ENCODE measurements at regions not wholly inside any gene's neighbourhood (a gene's known extent, or its start where the extent isn't known, plus 50 kb on each side); places are given as distances from the start of the nearest gene placed in this dataset.

DNA sequence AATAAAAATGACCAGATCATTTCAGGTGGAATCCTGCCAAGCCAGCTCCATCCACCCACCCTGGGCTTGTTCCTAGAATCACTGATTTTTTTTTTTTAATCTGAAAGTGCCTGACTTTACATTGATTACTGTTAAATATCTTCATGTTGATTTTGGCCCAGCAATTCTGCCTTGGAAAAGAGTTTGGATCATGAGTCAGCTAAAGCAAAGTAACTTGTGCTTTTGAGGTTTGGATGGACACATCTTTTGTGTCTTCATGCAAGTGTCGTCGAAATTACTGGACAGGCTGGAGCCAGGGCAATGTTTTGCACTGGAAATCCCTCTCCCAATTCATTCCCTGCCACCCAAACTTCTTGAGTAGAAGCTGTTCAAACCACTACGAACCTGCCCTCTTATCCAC, 164.0 kb upstream of the SYT13 start:
- H3K27me3 ChIP-seq (ENCODE audit: control insufficient read depth, insufficient read depth, low read length) = peaks cover 3% of the 10 kb centered on the region
- no peak overlapping the region for H3K4me3 ChIP-seq (ENCODE audit: low read depth, low read length)
- TF ChIP-seq, protein P1, sequence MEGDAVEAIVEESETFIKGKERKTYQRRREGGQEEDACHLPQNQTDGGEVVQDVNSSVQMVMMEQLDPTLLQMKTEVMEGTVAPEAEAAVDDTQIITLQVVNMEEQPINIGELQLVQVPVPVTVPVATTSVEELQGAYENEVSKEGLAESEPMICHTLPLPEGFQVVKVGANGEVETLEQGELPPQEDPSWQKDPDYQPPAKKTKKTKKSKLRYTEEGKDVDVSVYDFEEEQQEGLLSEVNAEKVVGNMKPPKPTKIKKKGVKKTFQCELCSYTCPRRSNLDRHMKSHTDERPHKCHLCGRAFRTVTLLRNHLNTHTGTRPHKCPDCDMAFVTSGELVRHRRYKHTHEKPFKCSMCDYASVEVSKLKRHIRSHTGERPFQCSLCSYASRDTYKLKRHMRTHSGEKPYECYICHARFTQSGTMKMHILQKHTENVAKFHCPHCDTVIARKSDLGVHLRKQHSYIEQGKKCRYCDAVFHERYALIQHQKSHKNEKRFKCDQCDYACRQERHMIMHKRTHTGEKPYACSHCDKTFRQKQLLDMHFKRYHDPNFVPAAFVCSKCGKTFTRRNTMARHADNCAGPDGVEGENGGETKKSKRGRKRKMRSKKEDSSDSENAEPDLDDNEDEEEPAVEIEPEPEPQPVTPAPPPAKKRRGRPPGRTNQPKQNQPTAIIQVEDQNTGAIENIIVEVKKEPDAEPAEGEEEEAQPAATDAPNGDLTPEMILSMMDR (IDR thresholded peaks at IDR 0.05; ENCODE audit: insufficient read depth, low read length, poor library complexity, severe bottlenecking) = no peak
- DNase-seq (ENCODE audit: low read depth) = no peak
- H3K36me3 ChIP-seq (ENCODE audit: control insufficient read depth, insufficient read depth, low read length) = no peaks in the 10 kb centered on the region

DNA sequence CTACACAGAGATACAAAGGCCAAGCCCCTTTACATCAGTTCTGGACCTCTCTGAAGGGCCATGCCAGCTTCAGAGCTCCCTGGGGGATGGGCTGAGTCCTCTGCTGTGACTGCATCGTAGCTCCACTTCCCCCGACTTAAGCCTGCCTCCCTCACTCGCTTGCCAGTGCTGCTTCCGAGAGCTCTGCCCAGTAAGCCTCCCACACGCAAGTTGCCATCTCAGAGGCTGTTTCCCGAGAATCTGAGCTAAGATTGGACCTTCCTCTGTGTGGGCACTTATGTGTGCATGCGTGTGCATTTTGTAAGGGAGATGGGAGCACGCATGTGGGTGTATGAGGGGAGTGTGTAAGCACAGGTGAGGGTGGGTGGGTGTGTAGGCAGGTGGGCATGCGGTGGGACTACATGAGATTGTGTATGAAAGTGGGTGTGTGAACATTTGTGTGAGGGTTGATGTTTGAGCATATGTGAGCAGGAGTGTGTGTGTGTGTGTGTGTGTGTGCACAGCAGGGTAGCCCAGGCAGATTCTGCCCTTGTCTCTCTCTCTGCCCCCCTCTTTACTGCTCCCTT, 163.0 kb upstream of the SYT13 start:
- Histone ChIP-seq H3K36me3 (ENCODE audit: control insufficient read depth, insufficient read depth, low read length) (no peaks in the 10 kb centered on the region), H3K27me3 (ENCODE audit: control insufficient read depth, insufficient read depth, low read length) (peaks cover 3% of the 10 kb centered on the region), H3K4me3 (ENCODE audit: low read depth, low read length) (no peak overlapping the region)
- no peak for DNase-seq (ENCODE audit: low read depth)
- TF ChIP-seq, protein P1 (IDR thresholded peaks at IDR 0.05; ENCODE audit: insufficient read depth, low read length, poor library complexity, severe bottlenecking) = no peak

DNA sequence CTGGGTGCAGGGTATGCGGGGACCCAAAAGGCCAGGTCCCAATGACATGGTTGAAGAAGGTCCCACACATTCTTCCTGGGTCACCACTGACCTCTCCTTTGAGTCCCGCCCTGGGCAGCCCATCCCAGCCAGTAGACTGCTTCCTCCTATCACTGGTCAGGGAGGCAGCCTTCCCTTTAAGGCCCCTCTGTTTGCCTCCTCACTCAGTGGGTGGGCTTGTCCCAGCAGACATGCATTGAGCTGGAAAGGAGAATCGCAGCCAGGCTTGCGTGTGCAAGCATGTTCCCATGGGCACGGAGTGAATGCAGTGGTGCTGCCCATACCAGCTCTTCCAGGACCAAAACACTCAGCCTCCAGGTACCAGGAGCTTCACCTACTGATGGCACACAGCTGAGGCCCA, 162.4 kb upstream of the SYT13 start:
- TF ChIP-seq, protein P1 (IDR thresholded peaks at IDR 0.05; ENCODE audit: insufficient read depth, low read length, poor library complexity, severe bottlenecking) = no peak
- no peak for DNase-seq (ENCODE audit: low read depth)
- no peaks in the 10 kb centered on the region for H3K36me3 ChIP-seq (ENCODE audit: control insufficient read depth, insufficient read depth, low read length)
- no peak overlapping the region for H3K4me3 ChIP-seq (ENCODE audit: low read depth, low read length)
- H3K27me3 ChIP-seq (ENCODE audit: control insufficient read depth, insufficient read depth, low read length) = peaks cover 3% of the 10 kb centered on the region

DNA sequence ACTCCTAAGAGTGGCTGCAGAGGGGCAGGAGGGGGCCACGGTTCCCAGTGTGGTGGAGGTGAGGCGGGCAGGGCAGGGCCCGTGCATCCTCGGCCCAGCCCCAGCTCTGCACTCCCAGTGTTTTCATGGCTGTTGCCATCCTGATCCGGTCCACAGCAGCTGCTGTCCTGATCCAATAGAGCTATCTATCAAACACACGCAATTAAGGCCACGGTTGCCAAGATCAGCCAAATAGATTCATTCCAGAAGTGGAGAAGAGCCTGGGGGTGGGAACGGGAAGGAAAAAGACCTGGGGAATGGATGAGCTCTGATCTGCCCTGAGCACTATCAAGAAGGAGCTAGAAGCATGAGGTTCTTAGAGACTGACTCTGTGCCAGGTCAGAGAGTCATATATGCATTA, 160.9 kb upstream of the SYT13 start:
- DNase-seq (ENCODE audit: low read depth) = no peak
- H3K36me3 ChIP-seq (ENCODE audit: control insufficient read depth, insufficient read depth, low read length) = no peaks in the 10 kb centered on the region
- TF ChIP-seq, protein P1 (IDR thresholded peaks at IDR 0.05; ENCODE audit: insufficient read depth, low read length, poor library complexity, severe bottlenecking) = no peak
- peaks cover 3% of the 10 kb centered on the region for H3K27me3 ChIP-seq (ENCODE audit: control insufficient read depth, insufficient read depth, low read length)
- H3K4me3 ChIP-seq (ENCODE audit: low read depth, low read length) = no peak overlapping the region

DNA sequence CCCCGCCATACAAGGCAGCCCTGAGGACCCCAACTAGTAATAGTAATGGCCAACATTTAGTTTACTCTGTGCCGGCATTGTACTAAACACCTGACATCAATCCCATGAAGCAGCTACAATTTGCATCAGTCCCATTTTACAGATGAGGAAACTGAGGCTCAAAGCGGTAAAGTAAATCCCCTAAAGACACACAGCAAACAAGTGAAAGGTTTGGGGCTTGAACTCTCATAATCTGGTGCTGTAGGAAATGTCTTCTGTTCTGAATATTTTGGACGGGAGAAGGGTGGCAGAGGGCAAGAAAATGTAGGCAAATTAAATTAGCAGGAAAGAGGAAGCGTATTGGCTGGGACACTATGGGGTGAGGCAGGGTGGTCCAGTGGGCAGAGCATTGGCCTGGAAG, 160.3 kb upstream of the SYT13 start:
- Histone ChIP-seq H3K4me3 (ENCODE audit: low read depth, low read length) (no peak overlapping the region), H3K27me3 (ENCODE audit: control insufficient read depth, insufficient read depth, low read length) (peaks cover 3% of the 10 kb centered on the region), H3K36me3 (ENCODE audit: control insufficient read depth, insufficient read depth, low read length) (no peaks in the 10 kb centered on the region)
- no peak for DNase-seq (ENCODE audit: low read depth)
- TF ChIP-seq, protein P1 (IDR thresholded peaks at IDR 0.05; ENCODE audit: insufficient read depth, low read length, poor library complexity, severe bottlenecking) = no peak

DNA sequence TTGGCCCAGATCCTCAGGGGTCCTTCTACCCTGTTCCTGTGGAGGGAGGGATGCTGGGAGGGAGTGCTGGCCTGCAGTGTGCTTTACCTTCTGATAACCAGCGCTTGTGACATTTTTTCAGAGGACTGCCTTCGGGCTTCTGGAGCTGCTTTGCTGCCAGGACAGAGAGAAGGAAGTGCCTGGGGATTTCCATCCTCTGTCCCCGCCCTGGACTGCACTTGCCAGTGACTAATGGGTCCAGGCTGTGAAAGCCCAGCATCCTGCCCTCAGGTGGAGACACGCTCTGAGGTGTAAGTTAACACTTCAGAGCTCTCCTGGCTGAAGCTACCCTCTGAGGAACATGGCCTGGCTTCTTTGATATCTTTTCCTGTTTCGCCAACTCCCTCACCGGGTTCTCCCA, 158.7 kb upstream of the SYT13 start:
- TF ChIP-seq, protein P1 (IDR thresholded peaks at IDR 0.05; ENCODE audit: insufficient read depth, low read length, poor library complexity, severe bottlenecking) = no peak
- DNase-seq (ENCODE audit: low read depth) = no peak
- Histone ChIP-seq H3K4me3 (ENCODE audit: low read depth, low read length) (no peak overlapping the region), H3K36me3 (ENCODE audit: control insufficient read depth, insufficient read depth, low read length) (no peaks in the 10 kb centered on the region), H3K27me3 (ENCODE audit: control insufficient read depth, insufficient read depth, low read length) (peaks cover 3% of the 10 kb centered on the region)
